ENCODE measurements at regions not wholly inside any gene's neighbourhood (a gene's known extent, or its start where the extent isn't known, plus 50 kb on each side); places are given as distances from the start of the nearest gene placed in this dataset.

GRCh38 chr14:100466111-100466856 lies 120.9 kb downstream of the BEGAIN start:
- no peak overlapping the region for H3K27ac ChIP-seq (ENCODE audit: extremely low read depth, low read depth, low read length)
- H3K4me1 ChIP-seq (replicated peaks in 1 of 2; ENCODE audit: control insufficient read depth in 2 of 2, insufficient read depth in 2 of 2, low read length in 2 of 2), result no peaks in the 10 kb centered on the region; a peak in 1 of 5 replicates
- no peak overlapping the region for H3K9ac ChIP-seq (ENCODE audit: insufficient read depth in 1 of 2, low read depth in 2 of 2, low read length in 2 of 2)
- H3K27me3 ChIP-seq (ENCODE audit: control insufficient read depth in 2 of 2, insufficient read depth in 2 of 2, low read length in 2 of 2), result peaks cover 0 to 11% of the 10 kb centered on the region in 2 experiments; a peak in 3 of 5 replicates
- H4K20me1 ChIP-seq (replicated peaks; ENCODE audit: control insufficient read depth, insufficient read depth, low read length), result peaks cover 6% of the 10 kb centered on the region; the same call in 1 of the 2 replicates
- no peaks in the 10 kb centered on the region for H3K79me2 ChIP-seq (ENCODE audit: control insufficient read depth, insufficient read depth, low read length)
- no peak overlapping the region for H3K4me3 ChIP-seq
- H3K9me1 ChIP-seq (ENCODE audit: control insufficient read depth, insufficient read depth, low read length), result no peaks in the 10 kb centered on the region
- ATAC-seq (no peak), FAIRE-seq (no peak), DNase-seq (ENCODE audit: extremely low read depth in 1 of 4, low spot score in 3 of 4) (no peak)
- 46% methylated on average over 7 of the region's 9 CpGs for WGBS (ENCODE audit: insufficient coverage, low coverage, missing lambda C conversion rate)
- no peak overlapping the region for H3K4me2 ChIP-seq (ENCODE audit: insufficient read depth, low read length)
- no peaks in the 10 kb centered on the region for H3K9me3 ChIP-seq (replicated peaks; ENCODE audit: control insufficient read depth, insufficient read depth, low read depth, low read length)
- no peak overlapping the region for H2AFZ ChIP-seq (ENCODE audit: low read depth, low read length)
- TF ChIP-seq SETDB1 (IDR thresholded peaks at IDR 0.05; ENCODE audit: low read length), result no peak
- TF ChIP-seq SIN3A (IDR thresholded peaks at IDR 0.05; ENCODE audit: borderline replicate concordance in 2 of 2, control insufficient read depth in 1 of 2, low read depth in 2 of 2, low read length in 2 of 2), result no peak
- no peak for TF ChIP-seq LCOR (CRISPR knock-in tag; IDR thresholded peaks at IDR 0.05)
- TF ChIP-seq SFPQ (IDR thresholded peaks at IDR 0.05; ENCODE audit: low read depth, low read length), result no peak
- no peak for TF ChIP-seq MIER1 (IDR thresholded peaks at IDR 0.05; ENCODE audit: low read depth)
- no peak for TF ChIP-seq ZNF398 (CRISPR knock-in tag; IDR thresholded peaks at IDR 0.05)
- TF ChIP-seq ADNP (tag; IDR thresholded peaks at IDR 0.05), result no peak
- no peak for TF ChIP-seq RBFOX2 (IDR thresholded peaks at IDR 0.05; ENCODE audit: low read depth, low read length)
- no peak for TF ChIP-seq ZNF586 (CRISPR knock-in tag; conservative IDR thresholded peaks at IDR 0.05)
- TF ChIP-seq ZBTB49 (CRISPR knock-in tag; IDR thresholded peaks at IDR 0.05; ENCODE audit: borderline replicate concordance), result no peak
- ChIA-PET CTCF (ENCODE audit: low intra/inter-chr PET ratio) (no interaction called here), POLR2A (no interaction called here)
- H3K36me3 ChIP-seq (ENCODE audit: control insufficient read depth, insufficient read depth, low read length), result no peaks in the 10 kb centered on the region
- intact Hi-C loops (cut with micrococcal nuclease), result no loop called here
- BruUV-seq (replicated peaks), result no TSS peak
- in situ Hi-C loops (cut with MboI), result no loop called here
